ENCODE measurements at regions not wholly inside any gene's neighbourhood (a gene's known extent, or its start where the extent isn't known, plus 50 kb on each side); places are given as distances from the start of the nearest gene placed in this dataset.

DNA sequence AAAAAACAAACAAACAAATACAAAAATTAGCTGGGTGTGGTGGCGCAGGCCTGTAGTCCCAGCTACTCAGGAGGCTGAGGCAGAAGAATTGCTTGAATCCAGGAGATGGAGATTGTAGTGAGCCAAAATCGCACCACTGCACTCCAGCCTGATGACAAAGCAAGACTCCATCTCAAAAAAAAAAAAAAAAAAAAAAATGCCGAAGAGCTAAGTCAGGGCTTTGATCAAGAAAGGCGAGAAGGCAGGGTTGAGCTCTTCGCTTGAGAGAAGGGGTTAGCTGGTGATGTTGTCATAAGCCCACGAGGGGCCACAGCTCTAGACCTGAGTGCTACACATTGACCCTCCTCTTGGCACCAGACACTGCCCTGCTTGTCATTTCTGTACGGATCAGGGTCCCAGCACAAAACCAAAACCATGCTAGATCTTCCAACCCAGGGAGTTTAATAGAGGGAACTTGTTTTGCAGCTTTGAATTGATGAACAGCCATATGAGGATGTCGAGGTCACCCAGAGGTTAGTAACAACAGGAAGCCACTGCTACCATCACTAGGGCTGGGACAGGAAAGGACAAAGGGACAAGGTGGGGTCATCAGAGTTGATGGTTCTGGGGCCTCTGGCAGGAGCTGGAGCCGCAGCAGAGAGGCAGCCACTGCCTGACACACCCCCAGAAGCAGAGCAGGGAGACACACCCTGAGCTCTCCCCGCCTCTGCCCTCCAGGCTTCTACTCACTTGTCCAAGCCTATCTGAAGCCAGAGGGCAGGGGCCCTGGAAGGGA, 122.7 kb downstream of the SNX5 start (continued):
- TF ChIP-seq STAG1 (CRISPR knock-in tag; IDR thresholded peaks at IDR 0.05) (peak; percentile 22; the same call in 1 of the 2 replicates), DPF2 (CRISPR knock-in tag; IDR thresholded peaks at IDR 0.05; ENCODE audit: borderline replicate concordance, low read depth) (peak; percentile 32; the same call in 1 of the 2 replicates), SPEN (CRISPR knock-in tag; IDR thresholded peaks at IDR 0.05; ENCODE audit: low read depth) (peak; percentile 35; the same call in 1 of the 2 replicates), ZNF280D (CRISPR knock-in tag; IDR thresholded peaks at IDR 0.05) (0 out of 2 replicates have a peak, but pooled peaks have one; percentile 38), SP5 (CRISPR knock-in tag; IDR thresholded peaks at IDR 0.05; ENCODE audit: borderline replicate concordance, low read depth) (peak; percentile 51; the same call in 1 of the 2 replicates), PATZ1 (CRISPR knock-in tag; IDR thresholded peaks at IDR 0.05) (no peak), ZFP82 (CRISPR knock-in tag; IDR thresholded peaks at IDR 0.05; ENCODE audit: borderline replicate concordance) (no peak), MED13 (CRISPR knock-in tag; IDR thresholded peaks at IDR 0.05) (no peak), PAX8 (CRISPR knock-in tag; IDR thresholded peaks at IDR 0.05; ENCODE audit: borderline replicate concordance) (0 out of 2 replicates have a peak, but pooled peaks have one; percentile 52), ZFY (CRISPR knock-in tag; IDR thresholded peaks at IDR 0.05) (peak; percentile 33; the same call in 1 of the 2 replicates), IRF2 (CRISPR knock-in tag; IDR thresholded peaks at IDR 0.05) (peak; percentile 60), MIER2 (CRISPR knock-in tag; IDR thresholded peaks at IDR 0.05) (peak; percentile 29; the same call in 1 of the 2 replicates), ZZZ3 (CRISPR knock-in tag; IDR thresholded peaks at IDR 0.05; ENCODE audit: borderline replicate concordance) (peak; percentile 48; the same call in 1 of the 2 replicates), PPARG (CRISPR knock-in tag; conservative IDR thresholded peaks at IDR 0.05) (0 out of 2 replicates have a peak, but pooled peaks have one; percentile 22), TFAP4 (IDR thresholded peaks at IDR 0.05; ENCODE audit: borderline replicate concordance, low read depth) (peak; percentile 7; the same call in 1 of the 2 replicates), SATB2 (CRISPR knock-in tag; IDR thresholded peaks at IDR 0.05) (no peak), THAP7 (CRISPR knock-in tag; IDR thresholded peaks at IDR 0.05) (no peak), ZNF230 (CRISPR knock-in tag; IDR thresholded peaks at IDR 0.05) (peak; percentile 65), FOXP1 (IDR thresholded peaks at IDR 0.05) (no peak), FOXP1 (CRISPR knock-in tag; IDR thresholded peaks at IDR 0.05) (0 out of 2 replicates have a peak, but pooled peaks have one; percentile 26), YEATS4 (CRISPR knock-in tag; IDR thresholded peaks at IDR 0.05; ENCODE audit: borderline replicate concordance) (0 out of 2 replicates have a peak, but pooled peaks have one; percentile 11)
- TF ChIP-seq, protein P1, sequence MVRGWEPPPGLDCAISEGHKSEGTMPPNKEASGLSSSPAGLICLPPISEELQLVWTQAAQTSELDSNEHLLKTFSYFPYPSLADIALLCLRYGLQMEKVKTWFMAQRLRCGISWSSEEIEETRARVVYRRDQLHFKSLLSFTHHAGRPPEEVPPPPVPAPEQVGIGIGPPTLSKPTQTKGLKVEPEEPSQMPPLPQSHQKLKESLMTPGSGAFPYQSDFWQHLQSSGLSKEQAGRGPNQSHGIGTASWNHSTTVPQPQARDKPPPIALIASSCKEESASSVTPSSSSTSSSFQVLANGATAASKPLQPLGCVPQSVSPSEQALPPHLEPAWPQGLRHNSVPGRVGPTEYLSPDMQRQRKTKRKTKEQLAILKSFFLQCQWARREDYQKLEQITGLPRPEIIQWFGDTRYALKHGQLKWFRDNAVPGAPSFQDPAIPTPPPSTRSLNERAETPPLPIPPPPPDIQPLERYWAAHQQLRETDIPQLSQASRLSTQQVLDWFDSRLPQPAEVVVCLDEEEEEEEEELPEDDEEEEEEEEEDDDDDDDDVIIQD (CRISPR knock-in tag; IDR thresholded peaks at IDR 0.05; ENCODE audit: low read depth) = peak; percentile 55; the same call in 1 of the 2 replicates

Measured in HepG2 (cell line).